Head of caudate nucleus (tissue), 42 donors: ENCODE measurements at regions not wholly inside any gene's neighbourhood (a gene's known extent, or its start where the extent isn't known, plus 50 kb on each side); places are given as distances from the start of the nearest gene placed in this dataset.

Experiments used
- DNase-seq, 42 donors: peaks; one replicate each; pipeline versions ENCODE4 v3.0.0 to v3.0.0-alpha.2; 2020 to 2021; ENCODE audit warnings: mixed read lengths in 7 of 42
- intact Hi-C: fragments of 100-400 bp; cut with DNase I; formaldehyde crosslinking; loops from one replicate; pipeline ENCODE4 v1.15.0; 2022

GRCh38 chr3:40992023-40992422 is 207.3 kb upstream of the CTNNB1 start:
- intact Hi-C loops: no loop called here
- DNase-seq: no peak

- DNase-seq: no peak
These were observed 204.7 kb upstream of the CTNNB1 start for GRCh38 chr3:40994611-40995010.

GRCh38 chr3:40995271-40995670 is 204.0 kb upstream of the CTNNB1 start:
- DNase-seq: no peak

More at GRCh38 chr3:40994611-40995010, 204.7 kb upstream of the CTNNB1 start:
- intact Hi-C loops: no loop called here

GRCh38 chr3:40996382-40996781 is 202.9 kb upstream of the CTNNB1 start:
- DNase-seq: no peak
- intact Hi-C loops: no loop called here

More at GRCh38 chr3:40995271-40995670, 204.0 kb upstream of the CTNNB1 start:
- intact Hi-C loops: no loop called here

GRCh38 chr3:40996827-40997710 is 202.2 kb upstream of the CTNNB1 start:
- no peak for DNase-seq
- intact Hi-C loops: no loop called here

- DNase-seq: no peak
- intact Hi-C loops: no loop called here
These were observed 201.4 kb upstream of the CTNNB1 start for GRCh38 chr3:40997711-40998519.

GRCh38 chr3:40999682-41000081 is 199.6 kb upstream of the CTNNB1 start:
- no peak for DNase-seq
- intact Hi-C loops: loop anchor here (5.0 kb wide), 1 partner anchor 347 kb away; no protein-coding TSS in a partner anchor

GRCh38 chr3:41000471-41000870 is 198.8 kb upstream of the CTNNB1 start:
- DNase-seq: no peak
- intact Hi-C loops: loop anchor here (5.0 kb wide), 1 partner anchor 348 kb away; no protein-coding TSS in a partner anchor

GRCh38 chr3:41001556-41001955 is 197.7 kb upstream of the CTNNB1 start:
- intact Hi-C loops: loop anchor here (5.0 kb wide), 1 partner anchor 349 kb away; no protein-coding TSS in a partner anchor
- DNase-seq: no peak

GRCh38 chr3:41002104-41002503 is 197.2 kb upstream of the CTNNB1 start:
- no peak for DNase-seq
- intact Hi-C loops: loop anchor here (5.0 kb wide), 1 partner anchor 350 kb away; no protein-coding TSS in a partner anchor

GRCh38 chr3:41007399-41007798 is 191.9 kb upstream of the CTNNB1 start:
- no peak for DNase-seq
- intact Hi-C loops: no loop called here

GRCh38 chr3:41011854-41012253 is 187.5 kb upstream of the CTNNB1 start:
- no peak for DNase-seq
- intact Hi-C loops: no loop called here

GRCh38 chr3:41018855-41019254 is 180.4 kb upstream of the CTNNB1 start:
- DNase-seq: no peak
- intact Hi-C loops: no loop called here

GRCh38 chr3:41024031-41024836 is 175.1 kb upstream of the CTNNB1 start:
- DNase-seq: no peak
- intact Hi-C loops: no loop called here

- intact Hi-C loops: no loop called here
- DNase-seq: peak in 26 of 42 donors; percentile 10 to 66 (median 35)
These were observed 172.7 kb upstream of the CTNNB1 start for GRCh38 chr3:41026394-41027177.

- DNase-seq: no peak
- intact Hi-C loops: no loop called here
These were observed 169.9 kb upstream of the CTNNB1 start for GRCh38 chr3:41029356-41029755.

GRCh38 chr3:41030220-41030619 is 169.1 kb upstream of the CTNNB1 start:
- no peak for DNase-seq
- intact Hi-C loops: no loop called here

GRCh38 chr3:41031401-41031800 is 167.9 kb upstream of the CTNNB1 start:
- intact Hi-C loops: no loop called here
- no peak for DNase-seq
